ENCODE measurements at regions not wholly inside any gene's neighbourhood (a gene's known extent, or its start where the extent isn't known, plus 50 kb on each side); places are given as distances from the start of the nearest gene placed in this dataset.

GRCh38 chr2:64804651-64805050 is 150.9 kb upstream of the SERTAD2 start:
- H3K4me3 ChIP-seq, result no peak overlapping the region
- H3K36me3 ChIP-seq, result no peaks in the 10 kb centered on the region
- 85% methylated on average over 3 of the region's 3 CpGs for WGBS (ENCODE audit: insufficient coverage, low coverage, low lambda C conversion rate, missing lambda C conversion rate)
- H3K4me1 ChIP-seq, result no peaks in the 10 kb centered on the region
- no peak overlapping the region for H3K27ac ChIP-seq
- no peak for TF ChIP-seq CTCF (IDR thresholded peaks at IDR 0.05)
- TF ChIP-seq POLR2A (IDR thresholded peaks at IDR 0.05), result no peak
- no peaks in the 10 kb centered on the region for H3K27me3 ChIP-seq
- ATAC-seq (no peak), DNase-seq (no peak)
- H3K9me3 ChIP-seq, result no peaks in the 10 kb centered on the region
- intact Hi-C loops (cut with DNase I), result no loop called here

- no peaks in the 10 kb centered on the region for H3K36me3 ChIP-seq
- peak in 1 of 4 donors; percentile 36 for ATAC-seq
- no peak for TF ChIP-seq POLR2A (IDR thresholded peaks at IDR 0.05)
- no peak for TF ChIP-seq CTCF (IDR thresholded peaks at IDR 0.05)
These were observed 153.7 kb upstream of the SERTAD2 start for GRCh38 chr2:64807417-64807816.

GRCh38 chr2:64808092-64808491 is 154.4 kb upstream of the SERTAD2 start:
- Histone ChIP-seq H3K9me3 (no peaks in the 10 kb centered on the region), H3K4me1 (no peaks in the 10 kb centered on the region), H3K36me3 (no peaks in the 10 kb centered on the region), H3K4me3 (no peak overlapping the region), H3K27ac (no peak overlapping the region), H3K27me3 (no peaks in the 10 kb centered on the region)
- DNase-seq (no peak), ATAC-seq (no peak)
- intact Hi-C loops (cut with DNase I), result no loop called here
- WGBS (ENCODE audit: insufficient coverage, low coverage, low lambda C conversion rate, missing lambda C conversion rate), result 88% methylated on average over 2 of the region's 2 CpGs
- TF ChIP-seq POLR2A (IDR thresholded peaks at IDR 0.05), result no peak
- TF ChIP-seq CTCF (IDR thresholded peaks at IDR 0.05), result no peak

More at GRCh38 chr2:64807417-64807816, 153.7 kb upstream of the SERTAD2 start:
- H3K9me3 ChIP-seq, result no peaks in the 10 kb centered on the region
- no peak overlapping the region for H3K27ac ChIP-seq
- 87% methylated on average over 4 of the region's 4 CpGs for WGBS (ENCODE audit: insufficient coverage, low coverage, low lambda C conversion rate, missing lambda C conversion rate)
- no peak for DNase-seq
- H3K27me3 ChIP-seq, result no peaks in the 10 kb centered on the region
- no peak overlapping the region for H3K4me3 ChIP-seq
- intact Hi-C loops (cut with DNase I), result no loop called here
- H3K4me1 ChIP-seq, result no peaks in the 10 kb centered on the region

- no peaks in the 10 kb centered on the region for H3K9me3 ChIP-seq
- no peaks in the 10 kb centered on the region for H3K36me3 ChIP-seq
- H3K4me3 ChIP-seq, result no peak overlapping the region
- no peaks in the 10 kb centered on the region for H3K4me1 ChIP-seq
- no peak overlapping the region for H3K27ac ChIP-seq
- intact Hi-C loops (cut with DNase I), result no loop called here
- DNase-seq (no peak), ATAC-seq (peak in 1 of 4 donors; percentile 15)
- 55% methylated on average over 2 of the region's 2 CpGs for WGBS (ENCODE audit: insufficient coverage, low coverage, low lambda C conversion rate, missing lambda C conversion rate)
- H3K27me3 ChIP-seq, result no peaks in the 10 kb centered on the region
- TF ChIP-seq CTCF (IDR thresholded peaks at IDR 0.05) (no peak), POLR2A (IDR thresholded peaks at IDR 0.05) (no peak)
These were observed 155.0 kb upstream of the SERTAD2 start for GRCh38 chr2:64808754-64809153.

DNA sequence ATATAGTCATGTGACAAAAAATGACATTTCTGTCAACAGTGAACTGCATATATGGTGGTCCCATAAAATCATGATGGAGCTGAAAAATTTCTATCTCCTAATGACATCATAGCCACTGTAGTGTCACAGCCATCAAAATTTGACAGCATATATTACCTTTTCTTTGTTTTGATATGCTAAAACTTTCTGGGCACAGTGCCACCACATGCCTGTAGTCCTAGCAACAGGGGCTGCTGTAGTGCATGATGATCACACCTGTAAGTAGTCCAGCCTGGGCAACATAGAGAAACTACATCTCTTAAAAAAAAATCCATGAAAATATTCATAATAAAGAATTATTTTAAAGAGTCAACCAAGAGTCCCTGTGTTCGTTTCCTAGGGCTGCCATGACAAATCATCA is 155.5 kb upstream of the SERTAD2 start:
- intact Hi-C loops (cut with DNase I), result no loop called here
- H3K4me1 ChIP-seq, result no peaks in the 10 kb centered on the region
- no peaks in the 10 kb centered on the region for H3K27me3 ChIP-seq
- H3K36me3 ChIP-seq, result no peaks in the 10 kb centered on the region
- DNase-seq (no peak), ATAC-seq (no peak)
- no peak for TF ChIP-seq POLR2A (IDR thresholded peaks at IDR 0.05)
- no peak for TF ChIP-seq CTCF (IDR thresholded peaks at IDR 0.05)
- no peaks in the 10 kb centered on the region for H3K9me3 ChIP-seq
- H3K4me3 ChIP-seq, result no peak overlapping the region
- H3K27ac ChIP-seq, result no peak overlapping the region
- 79% methylated on average over 1 of the region's 1 CpG for WGBS (ENCODE audit: insufficient coverage, low coverage, low lambda C conversion rate, missing lambda C conversion rate)

All from right lobe of liver (tissue), 6 donors.